Endothelial cell (in vitro differentiated cells): ENCODE measurements at regions not wholly inside any gene's neighbourhood (a gene's known extent, or its start where the extent isn't known, plus 50 kb on each side); places are given as distances from the start of the nearest gene placed in this dataset.

Source experiments
- DNase-seq: peaks from one replicate; pipeline ENCODE4 v3.0.0; 2021; ENCODE audit warnings: low spot score
- H3K27ac Mint-ChIP-seq: one replicate; pipeline ENCODE4 v1.8.0; 2021; ENCODE audit warnings: mixed read lengths, inconsistent platforms; ENCODE audit not compliant: unreplicated experiment
- H3K27me3 Mint-ChIP-seq: one replicate; pipeline ENCODE4 v1.8.0; 2021; ENCODE audit warnings: mild to moderate bottlenecking, moderate library complexity, mixed read lengths, inconsistent platforms; ENCODE audit not compliant: unreplicated experiment
- H3K36me3 Mint-ChIP-seq: one replicate; pipeline ENCODE4 v1.8.0; 2021; ENCODE audit warnings: mild to moderate bottlenecking, low read depth, mixed read lengths, inconsistent platforms; ENCODE audit not compliant: unreplicated experiment
- H3K4me1 Mint-ChIP-seq: one replicate; pipeline ENCODE4 v1.8.0; 2021; ENCODE audit warnings: mild to moderate bottlenecking, mixed read lengths, inconsistent platforms; ENCODE audit not compliant: unreplicated experiment
- H3K4me3 Mint-ChIP-seq: one replicate; pipeline ENCODE4 v1.8.0; 2021; ENCODE audit warnings: mild to moderate bottlenecking, mixed read lengths, inconsistent platforms; ENCODE audit not compliant: unreplicated experiment
- H3K9me3 Mint-ChIP-seq: one replicate; pipeline ENCODE4 v1.8.0; 2021; ENCODE audit warnings: mixed read lengths, inconsistent platforms; ENCODE audit not compliant: unreplicated experiment
- TF ChIP-seq, protein P1 (sequence below): fragments of 200-600 bp; sonication (generic); IDR thresholded peaks from one replicate; pipeline ENCODE4 v1.5.0; 2021; ENCODE audit warnings: antibody characterized with exemption; ENCODE audit not compliant: unreplicated experiment

DNA sequence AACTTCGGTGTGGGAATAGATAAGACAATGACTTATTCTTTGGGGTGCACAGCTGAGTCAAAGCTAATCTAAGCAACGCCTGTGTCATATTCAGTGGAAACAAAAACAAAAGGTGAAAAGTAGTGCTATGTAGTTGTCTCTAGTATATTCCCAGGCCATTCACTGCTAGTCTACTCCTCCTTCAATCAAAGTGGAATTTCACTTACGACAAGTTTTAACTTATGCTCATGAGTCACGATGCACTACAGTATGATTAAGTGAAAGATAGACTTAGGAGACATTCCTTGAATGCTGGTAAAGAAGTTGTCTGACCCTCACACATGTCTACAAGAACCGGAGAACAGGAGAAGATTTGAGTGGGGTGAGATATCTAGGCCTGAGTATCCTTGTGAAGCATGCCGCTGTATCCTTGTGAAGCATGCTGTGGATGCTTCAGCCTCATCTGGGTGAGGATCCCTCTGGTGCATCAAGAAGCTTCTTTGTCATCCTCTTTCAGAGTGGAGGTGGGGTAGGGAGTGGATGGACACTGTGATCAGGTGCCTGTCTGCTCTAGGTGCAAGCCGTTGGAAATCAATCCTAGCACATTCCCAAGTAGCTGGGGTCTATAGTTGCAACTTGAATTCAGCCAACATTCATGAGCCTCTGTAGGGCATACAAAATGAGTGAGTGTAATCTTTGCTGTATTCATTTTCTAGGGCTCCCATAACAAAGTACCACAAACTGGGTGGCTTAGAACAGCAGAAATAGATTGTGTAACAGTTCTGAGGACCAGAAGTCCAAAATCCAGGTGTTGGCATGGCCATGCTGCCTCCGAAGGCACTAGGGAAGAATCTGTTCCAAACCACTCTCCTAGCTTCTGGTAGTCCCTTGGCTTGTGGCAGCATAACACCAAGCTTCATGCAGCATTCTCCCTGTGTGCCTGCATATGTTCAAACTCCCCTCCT lies 173.5 kb upstream of the FN1 start:
- DNase-seq, result no peak
- Mint-ChIP-seq H3K27ac (no peak overlapping the region), H3K27me3 (no peaks in the 10 kb centered on the region), H3K9me3 (no peaks in the 10 kb centered on the region), H3K36me3 (no peaks in the 10 kb centered on the region), H3K4me1 (peaks cover 37% of the 10 kb centered on the region), H3K4me3 (no peak overlapping the region)
- TF ChIP-seq, protein P1, sequence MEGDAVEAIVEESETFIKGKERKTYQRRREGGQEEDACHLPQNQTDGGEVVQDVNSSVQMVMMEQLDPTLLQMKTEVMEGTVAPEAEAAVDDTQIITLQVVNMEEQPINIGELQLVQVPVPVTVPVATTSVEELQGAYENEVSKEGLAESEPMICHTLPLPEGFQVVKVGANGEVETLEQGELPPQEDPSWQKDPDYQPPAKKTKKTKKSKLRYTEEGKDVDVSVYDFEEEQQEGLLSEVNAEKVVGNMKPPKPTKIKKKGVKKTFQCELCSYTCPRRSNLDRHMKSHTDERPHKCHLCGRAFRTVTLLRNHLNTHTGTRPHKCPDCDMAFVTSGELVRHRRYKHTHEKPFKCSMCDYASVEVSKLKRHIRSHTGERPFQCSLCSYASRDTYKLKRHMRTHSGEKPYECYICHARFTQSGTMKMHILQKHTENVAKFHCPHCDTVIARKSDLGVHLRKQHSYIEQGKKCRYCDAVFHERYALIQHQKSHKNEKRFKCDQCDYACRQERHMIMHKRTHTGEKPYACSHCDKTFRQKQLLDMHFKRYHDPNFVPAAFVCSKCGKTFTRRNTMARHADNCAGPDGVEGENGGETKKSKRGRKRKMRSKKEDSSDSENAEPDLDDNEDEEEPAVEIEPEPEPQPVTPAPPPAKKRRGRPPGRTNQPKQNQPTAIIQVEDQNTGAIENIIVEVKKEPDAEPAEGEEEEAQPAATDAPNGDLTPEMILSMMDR, result no peak

GRCh38 chr2:215607766-215608165 lies 171.9 kb upstream of the FN1 start:
- TF ChIP-seq, protein P1, result no peak
- DNase-seq, result no peak
- Mint-ChIP-seq H3K4me1 (peaks cover 21% of the 10 kb centered on the region), H3K27ac (no peak overlapping the region), H3K36me3 (no peaks in the 10 kb centered on the region), H3K27me3 (no peaks in the 10 kb centered on the region), H3K4me3 (no peak overlapping the region), H3K9me3 (no peaks in the 10 kb centered on the region)

- Mint-ChIP-seq H3K9me3 (no peaks in the 10 kb centered on the region), H3K4me1 (peaks cover 6% of the 10 kb centered on the region), H3K4me3 (no peak overlapping the region), H3K27me3 (no peaks in the 10 kb centered on the region), H3K36me3 (no peaks in the 10 kb centered on the region), H3K27ac (no peak overlapping the region)
- no peak for DNase-seq
- TF ChIP-seq, protein P1, result no peak
These were observed 170.4 kb upstream of the FN1 start for GRCh38 chr2:215606219-215606618.

- H3K4me1 Mint-ChIP-seq, result no peaks in the 10 kb centered on the region
These were observed 169.3 kb upstream of the FN1 start for GRCh38 chr2:215605214-215605613.

More at GRCh38 chr2:215605214-215605613, 169.3 kb upstream of the FN1 start:
- DNase-seq, result no peak
- TF ChIP-seq, protein P1, result no peak
- no peak overlapping the region for H3K4me3 Mint-ChIP-seq
- H3K27me3 Mint-ChIP-seq, result no peaks in the 10 kb centered on the region
- H3K9me3 Mint-ChIP-seq, result no peaks in the 10 kb centered on the region
- no peaks in the 10 kb centered on the region for H3K36me3 Mint-ChIP-seq
- H3K27ac Mint-ChIP-seq, result no peak overlapping the region
